NB4 (cell line): ENCODE measurements at regions not wholly inside any gene's neighbourhood (a gene's known extent, or its start where the extent isn't known, plus 50 kb on each side); places are given as distances from the start of the nearest gene placed in this dataset.
"Not testable (repeated sequence)": the region's sequence is repeated elsewhere in the genome, so short reads cannot be mapped to it uniquely, and the experiment has no call there.

Source experiments
- DNase-seq: peaks from one replicate; pipeline ENCODE4 v3.0.0; 2010; ENCODE audit warnings: low read depth
- H3K4me3 ChIP-seq: one replicate; pipeline ENCODE4 v1.5.1; 2011; ENCODE audit warnings: mild to moderate bottlenecking, low read depth, low read length, moderate library complexity
- CTCF ChIP-seq: IDR thresholded peaks from one replicate; pipeline ENCODE4 v1.5.1; 2012; ENCODE audit warnings: low read depth, low read length
- MYC ChIP-seq: IDR thresholded peaks from 2 replicates; pipeline ENCODE4 v1.6.1; 2011; ENCODE audit warnings: low read depth, low read length
- POLR2A ChIP-seq: IDR thresholded peaks from 2 replicates; pipeline ENCODE4 v1.6.1; 2011; ENCODE audit warnings: mild to moderate bottlenecking; ENCODE audit not compliant: insufficient read length; ENCODE audit errors: extremely low read depth
- TF ChIP-seq, protein P1 (sequence below): IDR thresholded peaks from 2 replicates; pipeline ENCODE4 v1.6.1; 2011; ENCODE audit warnings: low read depth, low read length

DNA sequence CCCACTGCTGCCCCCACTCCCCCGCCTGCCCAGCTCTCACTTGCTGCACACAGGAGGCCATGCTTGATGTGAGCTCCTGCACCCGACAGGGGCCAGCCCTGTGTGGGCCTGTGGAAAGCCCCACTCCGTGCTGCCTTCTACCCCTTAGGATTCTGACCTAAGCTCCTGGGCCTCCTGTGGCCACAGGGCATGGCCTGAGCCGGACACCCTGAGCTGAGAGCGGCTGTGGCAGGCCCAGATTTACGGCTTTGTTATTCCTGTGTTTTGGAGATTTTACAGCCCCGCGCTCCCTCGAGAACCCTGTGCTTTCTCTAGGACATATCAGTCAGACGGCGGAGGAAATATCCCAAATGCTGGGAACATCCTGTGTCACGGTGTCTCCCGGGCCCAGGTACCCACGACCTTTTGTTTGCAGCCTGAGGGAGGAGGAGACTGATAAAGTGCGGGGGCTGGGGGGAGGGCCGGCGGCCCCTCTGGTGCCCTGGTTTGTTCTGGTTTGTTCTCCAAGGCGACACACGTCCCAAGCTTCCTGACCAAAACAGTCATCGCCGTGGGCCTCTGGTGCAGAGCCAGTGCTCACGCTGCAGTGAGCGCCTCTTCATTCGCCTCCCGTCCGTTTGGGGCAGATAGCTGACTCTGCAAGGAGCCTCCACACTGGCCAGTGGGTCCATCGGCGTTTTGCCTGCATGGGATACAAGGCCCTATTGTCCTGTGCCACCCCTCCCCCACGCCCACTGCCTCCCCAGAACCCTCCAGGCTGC is 363.4 kb downstream of the C16orf95 start:
- no peak overlapping the region for H3K4me3 ChIP-seq
- no peak for DNase-seq
- TF ChIP-seq CTCF = no peak
- no peak for TF ChIP-seq MYC
- TF ChIP-seq, protein P1, sequence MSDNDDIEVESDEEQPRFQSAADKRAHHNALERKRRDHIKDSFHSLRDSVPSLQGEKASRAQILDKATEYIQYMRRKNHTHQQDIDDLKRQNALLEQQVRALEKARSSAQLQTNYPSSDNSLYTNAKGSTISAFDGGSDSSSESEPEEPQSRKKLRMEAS = no peak
- TF ChIP-seq POLR2A = no peak

DNA sequence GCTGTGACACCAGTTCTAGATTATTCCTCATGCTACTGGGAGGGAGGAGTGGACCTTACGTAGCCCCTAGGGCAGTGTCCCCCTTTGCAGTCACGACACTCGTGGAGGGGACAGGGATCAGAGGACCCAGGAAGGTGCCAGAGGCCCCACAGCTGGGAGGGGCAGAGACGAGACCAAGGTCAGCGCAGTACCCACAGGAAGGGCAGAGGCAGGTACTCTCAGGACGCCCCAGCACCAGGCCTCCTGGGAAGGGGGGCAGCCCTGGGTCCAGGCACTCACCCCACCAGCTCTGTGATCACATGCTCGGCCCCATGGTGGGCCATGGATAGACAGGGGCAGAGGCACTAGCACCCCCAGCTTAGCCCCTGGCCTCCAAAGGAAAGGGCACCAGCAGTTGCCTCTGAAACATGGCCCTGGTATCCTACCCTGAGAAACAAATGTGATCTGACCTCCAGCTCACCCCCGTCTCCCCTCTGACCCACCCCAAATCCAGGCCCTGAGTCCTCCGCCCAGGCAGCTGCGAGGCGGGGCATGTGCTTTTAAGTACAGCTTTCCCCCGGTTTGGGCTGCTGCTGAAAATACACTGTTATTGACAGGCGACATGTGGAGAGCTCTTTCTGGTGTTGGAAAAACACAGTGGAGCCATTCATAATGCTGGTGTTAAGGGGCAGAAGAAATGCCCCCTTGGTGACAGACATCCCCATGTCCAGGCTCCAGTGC is 361.9 kb downstream of the C16orf95 start:
- TF ChIP-seq, protein P1 = no peak
- TF ChIP-seq POLR2A = no peak
- no peak for TF ChIP-seq MYC
- TF ChIP-seq CTCF = no peak
- no peak overlapping the region for H3K4me3 ChIP-seq
- no peak for DNase-seq

- TF ChIP-seq MYC (no peak), POLR2A (no peak), CTCF (no peak)
- TF ChIP-seq, protein P1 = no peak
- peak; percentile 79 for DNase-seq
- H3K4me3 ChIP-seq = no peak overlapping the region
Observed at GRCh38 chr16:86956437-86956836, 360.8 kb downstream of the C16orf95 start.

DNA sequence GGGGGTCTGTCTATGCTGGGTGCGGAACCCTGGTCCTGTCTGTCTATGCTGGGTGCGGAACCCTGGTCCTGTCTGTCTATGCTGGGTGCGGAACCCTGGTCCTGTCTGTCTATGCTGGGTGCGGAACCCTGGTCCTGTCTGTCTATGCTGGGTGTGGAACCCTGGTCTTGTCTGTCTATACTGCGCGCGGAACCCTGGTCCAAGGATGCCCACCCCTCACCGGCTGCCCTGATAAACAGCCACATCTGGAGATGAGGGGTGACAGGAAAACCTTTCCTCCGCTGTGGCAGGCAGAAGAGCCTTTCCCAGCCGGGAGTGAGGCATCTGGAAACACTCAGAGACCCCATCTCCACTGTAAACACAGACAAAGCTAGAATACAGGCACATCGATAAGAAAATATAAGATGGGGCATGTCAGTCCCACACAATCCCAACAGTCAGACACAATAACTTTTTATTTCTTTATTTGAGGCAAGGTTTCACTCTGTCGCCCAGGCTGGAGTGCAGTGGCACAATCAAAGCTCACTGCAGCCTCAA is 359.5 kb downstream of the C16orf95 start:
- DNase-seq, H3K4me3 ChIP-seq: not testable (repeated sequence)

DNA sequence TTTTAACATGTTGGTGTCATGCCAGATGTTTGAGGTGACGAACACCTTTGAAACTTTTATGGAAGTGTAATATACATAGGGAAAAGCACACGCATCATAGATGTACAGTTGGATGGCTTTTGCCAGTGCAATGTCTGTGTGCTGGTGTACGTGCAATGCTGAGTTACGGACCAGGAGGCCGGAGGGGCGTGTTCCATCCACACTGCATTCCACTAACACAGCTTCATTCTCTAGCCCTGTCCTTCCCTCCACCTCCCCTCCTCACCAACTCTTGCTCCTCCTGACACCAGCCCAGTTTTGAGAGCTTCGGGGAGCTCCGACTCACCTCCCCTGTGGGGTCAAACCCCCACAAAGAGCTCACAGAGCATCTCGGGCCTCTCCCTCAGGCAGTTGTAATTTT is 358.8 kb downstream of the C16orf95 start:
- no peak for TF ChIP-seq MYC
- TF ChIP-seq CTCF = no peak
- TF ChIP-seq POLR2A = no peak
- TF ChIP-seq, protein P1 = no peak
- H3K4me3 ChIP-seq = no peak overlapping the region
- DNase-seq = no peak

DNA sequence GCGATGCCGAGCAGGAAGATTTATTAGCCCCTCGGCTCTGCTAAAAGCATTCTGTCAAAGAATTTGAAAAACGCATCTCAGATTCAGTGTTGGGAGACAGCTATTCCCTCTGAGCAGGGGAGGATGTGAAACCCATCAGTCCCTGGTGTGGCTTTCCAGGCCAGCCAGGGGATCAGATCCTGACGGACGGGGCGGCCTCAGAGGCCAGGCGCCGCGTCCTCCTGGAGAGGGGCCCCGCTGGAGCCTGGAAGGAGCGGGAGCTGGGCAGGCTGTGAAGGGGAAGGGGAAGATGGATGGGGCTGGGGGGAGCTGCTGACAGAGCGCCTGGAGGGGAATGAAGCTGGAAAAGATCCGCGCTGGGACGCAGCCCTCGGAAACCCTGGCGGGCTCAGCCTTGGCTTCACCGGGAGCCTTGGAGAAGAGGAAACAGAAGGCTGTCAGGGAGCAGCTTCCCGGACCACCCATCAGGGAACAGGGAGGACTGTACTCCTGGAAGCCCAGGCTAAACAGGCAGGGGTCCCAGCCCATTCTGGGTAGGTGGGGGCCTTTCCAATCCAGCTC is 358.0 kb downstream of the C16orf95 start:
- DNase-seq = no peak
- TF ChIP-seq POLR2A (no peak), MYC (no peak), CTCF (no peak)
- TF ChIP-seq, protein P1 = no peak
- no peak overlapping the region for H3K4me3 ChIP-seq
